Keratinocyte (primary cell): ENCODE measurements at regions not wholly inside any gene's neighbourhood (a gene's known extent, or its start where the extent isn't known, plus 50 kb on each side); places are given as distances from the start of the nearest gene placed in this dataset.

Experiments used
- CTCF ChIP-seq, 3 experiments: IDR thresholded peaks in 1 of 3; conservative IDR thresholded peaks in 1 of 3; optimal IDR thresholded peaks in 1 of 3; 2 replicates in 2 of 3; 3 replicates in 1 of 3; pipeline versions ENCODE3 to v1.5.1; 2011; ENCODE audit warnings: low read length in 3 of 3, mild to moderate bottlenecking in 3 of 3, moderate library complexity in 2 of 3, control low read depth in 1 of 3, inconsistent platforms in 1 of 3; ENCODE audit not compliant: insufficient read depth in 2 of 3; ENCODE audit errors: extremely low read depth in 1 of 3
- EZH2 ChIP-seq: IDR thresholded peaks from one replicate; pipeline ENCODE4 v1.6.1; 2012; ENCODE audit warnings: inconsistent platforms, mild to moderate bottlenecking, low read length, moderate library complexity

DNA sequence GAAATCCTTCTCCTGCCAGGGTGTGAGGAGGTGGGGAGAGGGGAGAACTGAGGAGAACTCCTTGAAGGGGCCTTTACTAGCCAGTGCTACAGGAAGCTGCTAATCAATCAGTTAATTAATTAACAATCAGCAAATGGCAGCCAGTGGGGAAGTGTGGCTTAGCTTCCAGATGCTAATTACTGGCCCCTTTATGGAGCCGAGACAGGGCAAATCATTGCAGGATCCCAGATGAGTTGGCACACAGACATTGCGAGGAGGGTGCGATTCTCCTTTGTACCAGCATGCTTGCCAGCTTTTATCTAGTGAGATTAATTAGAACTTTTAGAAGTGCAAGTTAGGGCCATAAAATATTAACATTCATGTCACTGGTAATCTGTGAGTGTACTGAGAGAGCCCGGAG is 84.0 kb downstream of the XRCC2 start:
- TF ChIP-seq CTCF (optimal IDR thresholded peaks at IDR 0.05 in 1 of 3, IDR thresholded peaks at IDR 0.05 in 1 of 3, conservative IDR thresholded peaks at IDR 0.05 in 1 of 3; ENCODE audit: extremely low read depth in 1 of 3, insufficient read depth in 2 of 3, low read length in 3 of 3) (no peak), EZH2 (no peak)
